Eye (tissue), 1 donor: ENCODE measurements at regions not wholly inside any gene's neighbourhood (a gene's known extent, or its start where the extent isn't known, plus 50 kb on each side); places are given as distances from the start of the nearest gene placed in this dataset.
A peak's percentile ranks its signal among the peaks of the same experiment; 100 is the strongest.

Experiments used
- DNase-seq: peaks from one replicate; pipeline ENCODE4 v3.0.0-alpha.2; 2015

GRCh38 chr1:96966536-96967138 lies 245.1 kb downstream of the PTBP2 start:
- peak; percentile 91 for DNase-seq

- DNase-seq: no peak
Observed at GRCh38 chr1:96967311-96967710, 245.7 kb downstream of the PTBP2 start.

- peak; percentile 28 for DNase-seq
Observed at GRCh38 chr1:96968541-96968940, 247.0 kb downstream of the PTBP2 start.

GRCh38 chr1:96968983-96969382 lies 247.4 kb downstream of the PTBP2 start:
- no peak for DNase-seq

GRCh38 chr1:96969656-96970163 lies 248.1 kb downstream of the PTBP2 start:
- no peak for DNase-seq

- no peak for DNase-seq
Observed at GRCh38 chr1:96971439-96971838, 249.9 kb downstream of the PTBP2 start.

GRCh38 chr1:96971849-96972602 lies 250.4 kb downstream of the PTBP2 start:
- no peak for DNase-seq

- no peak for DNase-seq
Observed at GRCh38 chr1:96973605-96974004, 252.0 kb downstream of the PTBP2 start.

- peak; percentile 45 for DNase-seq
Observed at GRCh38 chr1:96978444-96978843, 256.9 kb downstream of the PTBP2 start.

- peak; percentile 50 for DNase-seq
Observed at GRCh38 chr1:96978901-96979300, 257.3 kb downstream of the PTBP2 start.

- peak; percentile 81 for DNase-seq
Observed at GRCh38 chr1:96979304-96980268, 258.0 kb downstream of the PTBP2 start.

- DNase-seq: no peak
Observed at GRCh38 chr1:96980448-96980847, 258.9 kb downstream of the PTBP2 start.

- no peak for DNase-seq
Observed at GRCh38 chr1:96981181-96981580, 259.6 kb downstream of the PTBP2 start.

GRCh38 chr1:96982118-96982517 lies 260.5 kb downstream of the PTBP2 start:
- no peak for DNase-seq

- DNase-seq: no peak
Observed at GRCh38 chr1:96983866-96984265, 262.3 kb downstream of the PTBP2 start.

GRCh38 chr1:96987186-96987703 lies 265.7 kb downstream of the PTBP2 start:
- DNase-seq: no peak

- DNase-seq: no peak
Observed at GRCh38 chr1:96989302-96989701, 267.7 kb downstream of the PTBP2 start.

- DNase-seq: no peak
Observed at GRCh38 chr1:96990136-96990535, 268.6 kb downstream of the PTBP2 start.

GRCh38 chr1:96991261-96991660 lies 269.7 kb downstream of the PTBP2 start:
- DNase-seq: no peak

- no peak for DNase-seq
Observed at GRCh38 chr1:96992871-96993270, 271.3 kb downstream of the PTBP2 start.

GRCh38 chr1:96995351-96995750 lies 273.8 kb downstream of the PTBP2 start:
- DNase-seq: peak; percentile 42

GRCh38 chr1:96996001-96996400 lies 274.4 kb downstream of the PTBP2 start:
- DNase-seq: peak; percentile 41

- peak; percentile 57 for DNase-seq
Observed at GRCh38 chr1:96997717-96998116, 276.1 kb downstream of the PTBP2 start.
